OCI-LY7 (cell line): ENCODE measurements at regions not wholly inside any gene's neighbourhood (a gene's known extent, or its start where the extent isn't known, plus 50 kb on each side); places are given as distances from the start of the nearest gene placed in this dataset.

Experiments used
- BruUV-seq: library from RNA; stranded (reverse); fragments of 400-500 nt; replicated peaks from 2 replicates; lab custom pipeline; 2021; lab: Mats Ljungman, UMichigan
- CTCF ChIA-PET: fragments of 300-600 bp; sonication (Branson Sonifier 250); formaldehyde crosslinking; loops from one replicate; lab custom pipeline; 2022; ENCODE audit warnings: antibody characterized with exemption; ENCODE audit not compliant: unreplicated experiment; lab: Charles Lee
- POLR2A ChIA-PET: fragments of 300-600 bp; sonication (Branson Sonifier 250); formaldehyde crosslinking; loops from one replicate; lab custom pipeline; 2022; ENCODE audit warnings: antibody characterized with exemption; lab: Charles Lee
- DNase-seq: peaks from one replicate; pipeline ENCODE4 v3.0.0-alpha.2; 2015; ENCODE audit warnings: low spot score
- H2AFZ ChIP-seq: fragments of 200-600 bp; sonication (generic), shearing (Covaris generic); 2 replicates; pipeline ENCODE4 v1.6.1; 2014; ENCODE audit warnings: mild to moderate bottlenecking, antibody characterized with exemption, low read length, moderate library complexity
- H3K27ac ChIP-seq: fragments of 200-600 bp; sonication (generic); 2 replicates; pipeline ENCODE4 v1.5.1; 2014; ENCODE audit warnings: mixed run types, low read depth, mild to moderate bottlenecking, moderate library complexity, low read length, inconsistent platforms; ENCODE audit not compliant: poor library complexity, severe bottlenecking
- H3K36me3 ChIP-seq: fragments of 200-600 bp; sonication (generic); 2 replicates; pipeline ENCODE4 v1.6.1; 2014; ENCODE audit warnings: mild to moderate bottlenecking, antibody characterized with exemption, low read length, moderate library complexity, mixed read lengths; ENCODE audit not compliant: insufficient read depth
- H3K4me1 ChIP-seq: fragments of 200-600 bp; sonication (generic); 2 replicates; pipeline ENCODE4 v1.5.1; 2014; ENCODE audit warnings: mild to moderate bottlenecking, low read length; ENCODE audit not compliant: insufficient read depth, poor library complexity, severe bottlenecking
- H3K4me2 ChIP-seq: fragments of 200-600 bp; sonication (generic); 2 replicates; pipeline ENCODE4 v1.6.1; 2014; ENCODE audit warnings: mild to moderate bottlenecking, low read length
- H3K4me3 ChIP-seq: fragments of 200-600 bp; sonication (generic); 2 replicates; pipeline ENCODE4 v1.5.1; 2014; ENCODE audit warnings: mild to moderate bottlenecking, low read depth, low read length; ENCODE audit not compliant: poor library complexity, severe bottlenecking
- H3K79me2 ChIP-seq: fragments of 200-600 bp; sonication (generic); 2 replicates; pipeline ENCODE4 v1.6.1; 2016; ENCODE audit warnings: low read depth, mild to moderate bottlenecking, low read length, moderate library complexity, mixed read lengths; ENCODE audit not compliant: insufficient read depth
- H3K9me2 ChIP-seq: fragments of 200-600 bp; sonication (generic); 2 replicates; pipeline ENCODE4 v1.6.1; 2016; ENCODE audit warnings: mild to moderate bottlenecking, low read length, mixed read lengths; ENCODE audit not compliant: insufficient read depth
- H3K9me3 ChIP-seq: fragments of 200-600 bp; sonication (generic); 2 replicates; pipeline ENCODE4 v1.6.1; 2014; ENCODE audit warnings: mild to moderate bottlenecking, mixed run types, low read length, mixed read lengths
- H4K20me1 ChIP-seq: fragments of 200-600 bp; sonication (generic); 2 replicates; pipeline ENCODE4 v1.6.1; 2014; ENCODE audit warnings: mild to moderate bottlenecking, antibody characterized with exemption, low read length, moderate library complexity, mixed read lengths; ENCODE audit not compliant: insufficient read depth
- CTCF ChIP-seq: fragments of 200-600 bp; sonication (generic); conservative IDR thresholded peaks from 2 replicates; pipeline ENCODE4 v1.5.1; 2014; ENCODE audit warnings: mild to moderate bottlenecking, antibody characterized with exemption, low read length, moderate library complexity, mixed read lengths
- EZH2phosphoT487 ChIP-seq: fragments of 200-600 bp; sonication (generic); IDR thresholded peaks from 2 replicates; pipeline ENCODE4 v1.6.1; 2018; ENCODE audit warnings: low read depth, borderline replicate concordance, mild to moderate bottlenecking, mixed run types, antibody characterized with exemption, low read length, moderate library complexity, mixed read lengths
- intact Hi-C: fragments of 100-400 bp; cut with micrococcal nuclease; formaldehyde crosslinking; loops from one replicate; pipeline ENCODE4 v1.10.0; 2022; ENCODE audit not compliant: unreplicated experiment

- intact Hi-C loops: no loop called here
These were observed 206.2 kb upstream of the CADM1 start for GRCh38 chr11:115710426-115710825.

GRCh38 chr11:115709297-115709696, 205.1 kb upstream of the CADM1 start:
- CTCF ChIA-PET: no interaction called here
- intact Hi-C loops: no loop called here
- POLR2A ChIA-PET: no interaction called here
- no peak for DNase-seq
- no peak overlapping the region for H3K4me3 ChIP-seq
- BruUV-seq: no TSS peak
- TF ChIP-seq CTCF (no peak), EZH2phosphoT487 (no peak)
- no peaks in the 10 kb centered on the region for H3K9me3 ChIP-seq
- no peak overlapping the region for H3K4me2 ChIP-seq
- no peaks in the 10 kb centered on the region for H3K79me2 ChIP-seq
- no peaks in the 10 kb centered on the region for H3K4me1 ChIP-seq
- no peaks in the 10 kb centered on the region for H3K36me3 ChIP-seq
- H3K27ac ChIP-seq: no peak overlapping the region
- H4K20me1 ChIP-seq: no peaks in the 10 kb centered on the region
- H2AFZ ChIP-seq: no peak overlapping the region
- no peaks in the 10 kb centered on the region for H3K9me2 ChIP-seq

More at GRCh38 chr11:115710426-115710825, 206.2 kb upstream of the CADM1 start:
- TF ChIP-seq CTCF (no peak), EZH2phosphoT487 (no peak)
- POLR2A ChIA-PET: no interaction called here
- no peaks in the 10 kb centered on the region for H4K20me1 ChIP-seq
- H3K79me2 ChIP-seq: no peaks in the 10 kb centered on the region
- no peaks in the 10 kb centered on the region for H3K9me2 ChIP-seq
- no peak overlapping the region for H3K27ac ChIP-seq
- no peaks in the 10 kb centered on the region for H3K9me3 ChIP-seq
- H3K4me2 ChIP-seq: no peak overlapping the region
- H3K36me3 ChIP-seq: no peaks in the 10 kb centered on the region
- CTCF ChIA-PET: no interaction called here
- H2AFZ ChIP-seq: no peak overlapping the region
- no peak overlapping the region for H3K4me3 ChIP-seq
- no TSS peak for BruUV-seq
- no peaks in the 10 kb centered on the region for H3K4me1 ChIP-seq
- DNase-seq: no peak

GRCh38 chr11:115707180-115707905, 203.1 kb upstream of the CADM1 start:
- Histone ChIP-seq H3K4me1 (no peaks in the 10 kb centered on the region), H2AFZ (no peak overlapping the region), H3K9me2 (no peaks in the 10 kb centered on the region), H4K20me1 (no peaks in the 10 kb centered on the region), H3K79me2 (no peaks in the 10 kb centered on the region), H3K4me2 (no peak overlapping the region), H3K4me3 (no peak overlapping the region), H3K27ac (no peak overlapping the region), H3K9me3 (no peaks in the 10 kb centered on the region), H3K36me3 (no peaks in the 10 kb centered on the region)
- CTCF ChIA-PET: no interaction called here
- POLR2A ChIA-PET: interaction anchor here (0.7 kb wide), 1 partner anchor 313 kb away, joined by 3 read pairs; no protein-coding TSS in a partner anchor
- TF ChIP-seq EZH2phosphoT487: no peak
- TF ChIP-seq CTCF: no peak
- no peak for DNase-seq
- intact Hi-C loops: no loop called here
- no TSS peak for BruUV-seq
